ENCODE measurements at regions not wholly inside any gene's neighbourhood (a gene's known extent, or its start where the extent isn't known, plus 50 kb on each side); places are given as distances from the start of the nearest gene placed in this dataset.

GRCh38 chr11:93248602-93249001 is 50.8 kb upstream of the SLC36A4 start:
- no peak for TF ChIP-seq CTCF (IDR thresholded peaks at IDR 0.05; ENCODE audit: poor library complexity, severe bottlenecking)
- no peak for TF ChIP-seq EP300 (conservative IDR thresholded peaks at IDR 0.05; ENCODE audit: poor library complexity, severe bottlenecking)
- TF ChIP-seq EZH2 (IDR thresholded peaks at IDR 0.05; ENCODE audit: borderline replicate concordance, insufficient read depth, low read length, poor library complexity, severe bottlenecking), result no peak
- no peak for TF ChIP-seq POLR2AphosphoS5 (IDR thresholded peaks at IDR 0.05)
- no peak for TF ChIP-seq RAD21 (conservative IDR thresholded peaks at IDR 0.05)
- no peak for TF ChIP-seq REST (IDR thresholded peaks at IDR 0.05; ENCODE audit: borderline replicate concordance)
- TF ChIP-seq TAF1 (IDR thresholded peaks at IDR 0.05; ENCODE audit: low read depth), result no peak
- no peak for TF ChIP-seq MXI1 (conservative IDR thresholded peaks at IDR 0.05; ENCODE audit: poor library complexity, severe bottlenecking)
- no peak for TF ChIP-seq SMC3 (conservative IDR thresholded peaks at IDR 0.05; ENCODE audit: poor library complexity)

Measured in neural cell (in vitro differentiated cells).